ENCODE measurements at regions not wholly inside any gene's neighbourhood (a gene's known extent, or its start where the extent isn't known, plus 50 kb on each side); places are given as distances from the start of the nearest gene placed in this dataset.
A peak's percentile ranks its signal among the peaks of the same experiment; 100 is the strongest.

DNA sequence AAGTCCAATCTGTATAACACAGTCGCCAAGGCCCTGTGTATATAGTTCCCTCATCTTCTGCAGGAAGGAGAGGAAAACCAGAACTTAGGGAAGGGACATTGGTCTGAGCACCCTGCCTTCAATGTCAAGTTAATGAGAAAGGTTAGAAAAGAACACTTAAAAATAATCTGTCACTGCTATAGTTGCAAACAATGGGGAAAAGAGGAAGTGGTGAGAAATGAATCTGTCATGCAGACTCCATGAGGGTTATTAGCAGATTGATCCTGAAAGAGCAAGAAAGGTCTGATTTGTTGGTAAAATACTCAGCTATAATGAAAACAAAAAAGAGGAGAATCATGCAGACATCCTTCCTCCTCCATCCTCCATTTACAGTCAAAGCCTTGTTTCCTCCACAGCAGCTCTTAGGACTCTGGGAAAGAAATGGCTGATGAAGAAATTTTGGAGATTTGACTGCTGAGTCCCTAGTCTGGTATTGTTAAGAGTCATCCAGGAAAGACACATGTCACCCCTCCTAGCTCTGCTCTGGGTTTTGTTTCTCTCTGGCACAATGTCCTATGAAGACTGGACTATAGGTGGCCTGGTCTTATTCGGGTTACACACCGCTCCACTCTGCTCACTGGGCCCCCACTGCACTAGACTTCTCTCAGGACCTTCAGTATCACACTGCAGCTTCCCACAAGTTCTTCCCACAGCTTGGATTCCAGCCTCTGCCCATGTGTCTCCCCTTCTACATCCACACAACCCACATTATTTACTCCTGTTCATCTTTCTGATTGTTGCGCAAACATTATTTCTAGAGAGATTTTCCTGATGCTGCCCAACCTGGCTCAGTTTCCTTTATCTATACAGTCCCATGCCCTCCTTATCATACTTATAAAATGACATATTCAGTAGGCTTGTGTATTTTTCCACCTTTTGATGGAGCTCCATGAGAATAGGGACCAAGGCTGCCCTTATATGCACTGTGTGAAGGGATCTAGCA is 56.5 kb upstream of the XYLT1 start:
- TF ChIP-seq, protein P1, sequence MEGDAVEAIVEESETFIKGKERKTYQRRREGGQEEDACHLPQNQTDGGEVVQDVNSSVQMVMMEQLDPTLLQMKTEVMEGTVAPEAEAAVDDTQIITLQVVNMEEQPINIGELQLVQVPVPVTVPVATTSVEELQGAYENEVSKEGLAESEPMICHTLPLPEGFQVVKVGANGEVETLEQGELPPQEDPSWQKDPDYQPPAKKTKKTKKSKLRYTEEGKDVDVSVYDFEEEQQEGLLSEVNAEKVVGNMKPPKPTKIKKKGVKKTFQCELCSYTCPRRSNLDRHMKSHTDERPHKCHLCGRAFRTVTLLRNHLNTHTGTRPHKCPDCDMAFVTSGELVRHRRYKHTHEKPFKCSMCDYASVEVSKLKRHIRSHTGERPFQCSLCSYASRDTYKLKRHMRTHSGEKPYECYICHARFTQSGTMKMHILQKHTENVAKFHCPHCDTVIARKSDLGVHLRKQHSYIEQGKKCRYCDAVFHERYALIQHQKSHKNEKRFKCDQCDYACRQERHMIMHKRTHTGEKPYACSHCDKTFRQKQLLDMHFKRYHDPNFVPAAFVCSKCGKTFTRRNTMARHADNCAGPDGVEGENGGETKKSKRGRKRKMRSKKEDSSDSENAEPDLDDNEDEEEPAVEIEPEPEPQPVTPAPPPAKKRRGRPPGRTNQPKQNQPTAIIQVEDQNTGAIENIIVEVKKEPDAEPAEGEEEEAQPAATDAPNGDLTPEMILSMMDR (IDR thresholded peaks at IDR 0.05; ENCODE audit: insufficient read depth, low read depth, low read length): no peak
- CTCF ChIA-PET: no interaction called here
- no peaks in the 10 kb centered on the region for H3K27me3 ChIP-seq (ENCODE audit: control insufficient read depth, insufficient read depth, low read length)
- no peaks in the 10 kb centered on the region for H3K36me3 ChIP-seq (ENCODE audit: control insufficient read depth, insufficient read depth, low read length)
- POLR2A ChIA-PET: no interaction called here
- no peak overlapping the region for H3K4me3 ChIP-seq (ENCODE audit: low read depth, low read length)
- no peak for DNase-seq (ENCODE audit: low read depth)

DNA sequence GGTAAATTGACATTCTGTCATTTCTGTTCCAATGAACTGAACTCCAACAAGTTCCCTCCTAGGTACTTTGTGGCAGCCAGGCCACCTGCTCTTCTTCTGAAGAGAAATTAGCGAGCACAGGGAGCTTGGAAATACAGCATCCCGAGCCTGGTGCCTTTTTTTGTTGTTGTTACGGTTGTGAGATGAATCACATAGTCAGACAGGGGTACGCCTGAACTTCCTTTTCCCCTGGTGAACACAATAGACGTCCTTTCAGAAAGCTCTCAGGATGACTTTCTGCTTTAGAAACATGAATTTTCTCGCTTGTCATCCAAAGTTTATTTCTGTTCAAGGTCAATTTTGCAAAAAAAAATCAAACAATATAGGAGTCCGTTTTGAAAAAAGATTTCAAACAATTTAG is 53.9 kb upstream of the XYLT1 start:
- H3K36me3 ChIP-seq (ENCODE audit: control insufficient read depth, insufficient read depth, low read length): no peaks in the 10 kb centered on the region
- ChIA-PET CTCF (no interaction called here), POLR2A (no interaction called here)
- no peaks in the 10 kb centered on the region for H3K27me3 ChIP-seq (ENCODE audit: control insufficient read depth, insufficient read depth, low read length)
- H3K4me3 ChIP-seq (ENCODE audit: low read depth, low read length): no peak overlapping the region
- DNase-seq (ENCODE audit: low read depth): no peak
- TF ChIP-seq, protein P1 (IDR thresholded peaks at IDR 0.05; ENCODE audit: insufficient read depth, low read depth, low read length): no peak

DNA sequence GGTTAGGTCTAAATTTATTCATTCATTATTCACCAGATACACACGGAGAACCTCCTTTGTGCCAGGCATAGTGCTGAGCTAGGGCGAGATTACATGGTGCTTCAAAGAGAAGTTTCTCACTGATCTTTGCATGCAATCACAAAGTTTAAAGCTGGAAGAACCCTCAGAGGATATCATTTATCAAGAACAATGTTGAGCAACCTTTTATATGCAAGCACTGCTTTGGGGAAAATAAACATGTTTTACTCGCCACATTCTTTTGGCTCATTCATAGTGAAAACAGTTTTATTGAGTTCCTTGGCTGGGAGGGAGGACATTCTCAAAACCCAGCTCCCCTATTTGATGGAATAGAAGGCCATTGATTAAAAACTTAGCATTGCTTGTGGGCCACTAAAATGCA is 49.8 kb upstream of the XYLT1 start:
- CTCF ChIA-PET: interaction anchor here (0.7 to 1.8 kb wide), 4 partner anchors 34 to 58 kb away, joined by 3 to 6 read pairs (median 4); no protein-coding TSS in a partner anchor
- no peak overlapping the region for H3K4me3 ChIP-seq (ENCODE audit: low read depth, low read length)
- POLR2A ChIA-PET: no interaction called here
- H3K36me3 ChIP-seq (ENCODE audit: control insufficient read depth, insufficient read depth, low read length): no peaks in the 10 kb centered on the region
- peak; percentile 68 for DNase-seq (ENCODE audit: low read depth)
- no peaks in the 10 kb centered on the region for H3K27me3 ChIP-seq (ENCODE audit: control insufficient read depth, insufficient read depth, low read length)
- TF ChIP-seq, protein P1 (IDR thresholded peaks at IDR 0.05; ENCODE audit: insufficient read depth, low read depth, low read length): no peak
